Parathyroid adenoma (tissue), 2 donors: ENCODE measurements at regions not wholly inside any gene's neighbourhood (a gene's known extent, or its start where the extent isn't known, plus 50 kb on each side); places are given as distances from the start of the nearest gene placed in this dataset.

Experiments
- H2AFZ ChIP-seq: fragments of 300-600 bp; sonication (generic); one replicate; pipeline ENCODE4 v1.7.0; 2017; ENCODE audit warnings: antibody characterized with exemption, mild to moderate bottlenecking
- H3K27ac ChIP-seq: fragments of 300-600 bp; sonication (generic); one replicate; pipeline ENCODE4 v1.7.0; 2017
- H3K27me3 ChIP-seq: fragments of 300-600 bp; sonication (generic); one replicate; pipeline ENCODE4 v1.7.0; 2017; ENCODE audit warnings: low read length; ENCODE audit not compliant: control insufficient read depth, insufficient read depth
- H3K36me3 ChIP-seq: fragments of 300-600 bp; sonication (generic); one replicate; pipeline ENCODE4 v1.7.0; 2017; ENCODE audit warnings: low read length; ENCODE audit not compliant: control insufficient read depth, insufficient read depth
- H3K4me1 ChIP-seq: fragments of 300-600 bp; sonication (generic); one replicate; pipeline ENCODE4 v1.7.0; 2017; ENCODE audit warnings: control low read depth
- H3K4me2 ChIP-seq: fragments of 300-600 bp; sonication (generic); one replicate; pipeline ENCODE4 v1.7.0; 2017; ENCODE audit warnings: low read length
- H3K4me3 ChIP-seq: fragments of 300-600 bp; sonication (generic); one replicate; pipeline ENCODE4 v1.7.0; 2017; ENCODE audit warnings: low read depth, low read length
- H3K79me2 ChIP-seq: fragments of 300-600 bp; sonication (generic); one replicate; pipeline ENCODE4 v1.7.0; 2017; ENCODE audit warnings: control low read depth
- H3K9ac ChIP-seq: fragments of 300-600 bp; sonication (generic); one replicate; pipeline ENCODE4 v1.7.0; 2017; ENCODE audit warnings: mild to moderate bottlenecking
- H3K9me3 ChIP-seq: fragments of 300-600 bp; sonication (generic); one replicate; pipeline ENCODE4 v1.7.0; 2017; ENCODE audit warnings: low read length; ENCODE audit not compliant: control insufficient read depth
- TF ChIP-seq, protein P1 (sequence below): fragments of 300-600 bp; sonication (generic); IDR thresholded peaks from one replicate; pipeline ENCODE4 v1.7.0; 2017; ENCODE audit warnings: antibody characterized with exemption, mild to moderate bottlenecking
- donor health status: primary hyperparathyroidism.

DNA sequence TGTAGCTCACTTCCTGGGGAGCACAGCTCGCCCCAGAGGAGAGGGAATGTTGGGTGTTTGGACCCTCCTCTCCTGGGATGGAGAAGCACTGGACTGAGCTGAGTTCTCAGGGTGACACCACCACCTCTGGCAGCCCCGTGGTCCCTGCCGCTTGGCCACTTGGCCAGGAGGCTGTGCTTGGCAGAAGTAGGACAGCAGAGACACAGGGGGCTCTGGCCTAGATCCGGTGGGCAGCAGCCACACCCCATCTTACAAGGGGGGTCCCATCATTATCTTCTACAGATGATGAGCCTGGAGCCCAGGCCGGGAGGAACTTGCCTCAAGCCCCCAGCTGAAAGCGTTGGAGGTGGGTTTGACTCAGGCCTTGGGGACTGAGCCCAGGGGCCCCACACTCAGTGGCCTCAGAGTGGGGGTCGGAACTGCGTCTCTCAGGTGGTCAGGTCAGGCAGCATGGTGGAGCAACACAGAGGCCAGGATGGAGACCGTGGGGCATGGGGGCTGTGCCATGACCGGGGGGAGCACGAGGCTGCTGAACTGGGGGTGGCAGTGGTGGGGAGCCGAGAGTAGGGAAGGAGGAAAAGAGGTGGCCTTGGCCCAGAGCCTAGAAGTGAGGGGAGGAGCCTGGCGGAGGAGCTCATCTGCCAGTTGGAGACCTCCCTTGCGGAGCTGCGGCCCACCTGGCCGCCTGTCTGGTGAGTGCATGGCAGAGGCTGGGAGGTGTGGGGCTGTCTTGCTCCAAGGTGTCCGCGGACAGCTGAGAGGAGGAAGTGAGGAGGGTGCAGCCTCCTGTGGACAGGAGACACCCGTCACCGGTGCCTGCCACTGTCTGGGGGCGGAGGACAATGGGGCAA lies 63.6 kb upstream of the HDAC4 start:
- Histone ChIP-seq H2AFZ (no peak overlapping the region), H3K4me1 (no peaks in the 10 kb centered on the region), H3K4me2 (no peak overlapping the region), H3K79me2 (no peaks in the 10 kb centered on the region), H3K9me3 (no peaks in the 10 kb centered on the region), H3K9ac (no peak overlapping the region), H3K36me3 (no peaks in the 10 kb centered on the region), H3K27ac (no peak overlapping the region), H3K27me3 (no peaks in the 10 kb centered on the region), H3K4me3 (no peak overlapping the region)
- TF ChIP-seq, protein P1, sequence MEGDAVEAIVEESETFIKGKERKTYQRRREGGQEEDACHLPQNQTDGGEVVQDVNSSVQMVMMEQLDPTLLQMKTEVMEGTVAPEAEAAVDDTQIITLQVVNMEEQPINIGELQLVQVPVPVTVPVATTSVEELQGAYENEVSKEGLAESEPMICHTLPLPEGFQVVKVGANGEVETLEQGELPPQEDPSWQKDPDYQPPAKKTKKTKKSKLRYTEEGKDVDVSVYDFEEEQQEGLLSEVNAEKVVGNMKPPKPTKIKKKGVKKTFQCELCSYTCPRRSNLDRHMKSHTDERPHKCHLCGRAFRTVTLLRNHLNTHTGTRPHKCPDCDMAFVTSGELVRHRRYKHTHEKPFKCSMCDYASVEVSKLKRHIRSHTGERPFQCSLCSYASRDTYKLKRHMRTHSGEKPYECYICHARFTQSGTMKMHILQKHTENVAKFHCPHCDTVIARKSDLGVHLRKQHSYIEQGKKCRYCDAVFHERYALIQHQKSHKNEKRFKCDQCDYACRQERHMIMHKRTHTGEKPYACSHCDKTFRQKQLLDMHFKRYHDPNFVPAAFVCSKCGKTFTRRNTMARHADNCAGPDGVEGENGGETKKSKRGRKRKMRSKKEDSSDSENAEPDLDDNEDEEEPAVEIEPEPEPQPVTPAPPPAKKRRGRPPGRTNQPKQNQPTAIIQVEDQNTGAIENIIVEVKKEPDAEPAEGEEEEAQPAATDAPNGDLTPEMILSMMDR = no peak

DNA sequence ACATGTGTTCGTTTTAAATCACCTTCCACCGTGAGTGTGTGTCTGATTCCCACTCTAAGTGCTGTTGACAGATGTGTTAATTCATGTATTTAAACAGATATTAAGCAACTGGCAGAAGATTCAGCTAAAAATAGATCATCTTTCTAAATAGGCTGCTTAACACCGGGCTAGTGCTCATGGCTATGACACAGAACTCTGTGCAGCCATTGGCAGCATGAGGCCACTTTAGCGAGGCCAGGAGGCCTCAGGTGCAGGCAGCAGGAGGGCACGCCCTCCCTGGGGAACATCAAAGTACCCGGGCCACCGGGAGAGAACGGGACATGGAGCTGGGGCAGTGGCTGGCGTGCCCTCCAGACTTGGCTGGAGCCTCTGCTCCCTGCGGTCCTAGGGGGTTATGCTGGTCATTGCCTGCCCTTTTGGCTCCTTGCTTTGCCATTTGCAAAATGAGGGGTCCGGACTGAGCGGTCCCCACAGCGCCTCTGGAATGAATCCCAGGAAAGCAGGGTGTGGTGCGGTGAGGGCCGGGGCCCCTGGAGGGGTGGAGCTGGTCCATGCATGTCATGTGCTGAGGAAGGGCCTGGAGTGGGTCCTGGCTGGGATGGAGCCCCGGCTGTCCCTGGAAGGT lies 62.8 kb upstream of the HDAC4 start:
- no peak overlapping the region for H3K27ac ChIP-seq
- H3K4me3 ChIP-seq = no peak overlapping the region
- no peak overlapping the region for H2AFZ ChIP-seq
- no peak overlapping the region for H3K4me2 ChIP-seq
- H3K36me3 ChIP-seq = no peaks in the 10 kb centered on the region
- no peaks in the 10 kb centered on the region for H3K9me3 ChIP-seq
- no peaks in the 10 kb centered on the region for H3K79me2 ChIP-seq
- H3K9ac ChIP-seq = no peak overlapping the region
- no peaks in the 10 kb centered on the region for H3K4me1 ChIP-seq
- H3K27me3 ChIP-seq = no peaks in the 10 kb centered on the region
- TF ChIP-seq, protein P1 = no peak

DNA sequence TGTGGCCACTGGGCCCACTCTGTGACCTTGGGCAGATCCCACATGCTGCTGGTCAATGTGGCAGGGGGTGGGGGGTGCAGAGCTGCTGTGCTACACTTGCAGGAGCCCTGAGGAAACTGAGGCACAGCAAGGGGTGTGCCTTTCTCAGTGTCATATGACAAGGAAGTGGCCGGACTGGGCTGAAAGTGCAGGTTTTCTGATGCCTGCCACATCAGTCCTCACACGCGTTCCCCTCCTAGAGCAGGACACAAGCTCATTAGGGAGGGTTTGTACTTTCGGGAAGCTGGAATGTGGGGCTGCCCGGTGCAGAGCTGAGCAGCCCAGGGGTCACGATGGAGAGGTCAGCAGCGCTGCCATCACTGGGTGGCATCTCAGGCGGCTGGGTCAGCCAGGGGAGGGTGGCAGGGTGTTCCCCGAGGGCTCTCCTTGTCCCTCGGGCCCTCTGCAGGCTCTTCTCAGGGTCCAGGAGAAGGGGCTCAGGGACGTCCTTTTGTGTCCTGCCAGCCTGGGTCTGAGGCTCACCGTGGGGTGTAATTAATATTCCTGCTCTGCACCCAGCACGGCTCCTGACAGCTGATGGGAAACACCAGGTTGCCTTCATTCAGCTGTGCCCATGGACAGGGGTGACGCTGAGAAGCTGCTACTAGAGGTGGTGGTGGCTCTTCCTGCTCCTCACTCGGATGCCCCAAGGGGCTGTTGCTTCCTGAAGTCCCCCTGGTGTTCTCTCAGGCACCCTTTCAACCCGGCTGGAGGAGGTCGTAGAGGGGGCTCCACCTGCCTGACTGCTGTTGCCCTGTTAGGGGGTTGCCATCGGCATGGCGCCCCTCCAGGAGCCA lies 62.1 kb upstream of the HDAC4 start:
- Histone ChIP-seq H2AFZ (no peak overlapping the region), H3K79me2 (no peaks in the 10 kb centered on the region), H3K4me3 (no peak overlapping the region), H3K27me3 (no peaks in the 10 kb centered on the region), H3K9me3 (no peaks in the 10 kb centered on the region), H3K27ac (no peak overlapping the region), H3K4me1 (no peaks in the 10 kb centered on the region), H3K4me2 (no peak overlapping the region), H3K36me3 (no peaks in the 10 kb centered on the region), H3K9ac (no peak overlapping the region)
- TF ChIP-seq, protein P1 = no peak

DNA sequence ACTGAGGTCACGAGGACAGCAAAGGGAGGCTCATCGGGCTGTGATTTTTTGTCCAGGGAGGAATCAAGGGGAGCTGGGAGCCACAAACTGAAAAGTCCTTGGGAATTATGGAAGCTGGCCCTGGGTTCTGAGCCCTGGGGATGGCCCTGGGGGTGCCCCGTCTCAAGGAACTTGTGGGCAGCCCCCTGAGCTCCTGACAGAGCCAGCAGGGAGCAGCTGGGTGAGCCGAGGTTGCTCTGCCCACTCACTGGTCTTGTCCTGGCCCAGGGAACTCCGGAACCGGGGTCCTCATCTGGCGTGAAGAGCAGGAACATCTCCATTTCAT lies 61.3 kb upstream of the HDAC4 start:
- H3K27ac ChIP-seq = no peak overlapping the region
- H3K4me2 ChIP-seq = no peak overlapping the region
- no peaks in the 10 kb centered on the region for H3K9me3 ChIP-seq
- H3K36me3 ChIP-seq = no peaks in the 10 kb centered on the region
- no peaks in the 10 kb centered on the region for H3K4me1 ChIP-seq
- H3K4me3 ChIP-seq = no peak overlapping the region
- TF ChIP-seq, protein P1 = no peak
- H3K9ac ChIP-seq = no peak overlapping the region
- no peak overlapping the region for H2AFZ ChIP-seq
- H3K27me3 ChIP-seq = no peaks in the 10 kb centered on the region
- H3K79me2 ChIP-seq = no peaks in the 10 kb centered on the region
